Common myeloid progenitor, CD34-positive (primary cell): ENCODE measurements at regions not wholly inside any gene's neighbourhood (a gene's known extent, or its start where the extent isn't known, plus 50 kb on each side); places are given as distances from the start of the nearest gene placed in this dataset.

Experiments used
- CTCF ChIA-PET: fragments of 350-600 bp; sonication (Branson Sonifier 250); formaldehyde crosslinking; loops from one replicate; lab custom pipeline; 2021; ENCODE audit warnings: antibody characterized with exemption; lab: Charles Lee
- POLR2A ChIA-PET: fragments of 350-600 bp; sonication (Branson Sonifier 250); formaldehyde crosslinking; loops from one replicate; lab custom pipeline; 2021; ENCODE audit warnings: antibody characterized with exemption; lab: Charles Lee
- DNase-seq, 3 donors: peaks; one replicate each; pipeline versions ENCODE4 v3.0.0 to v3.0.0-alpha.2; 2013
- H3K27ac ChIP-seq, 2 experiments: 1 replicate in 1 of 2; 2 replicates in 1 of 2; pipeline ENCODE4 v1.7.0; 2013; ENCODE audit warnings: inconsistent platforms in 2 of 2, low read length in 2 of 2, mild to moderate bottlenecking in 2 of 2, low read depth in 1 of 2, moderate library complexity in 1 of 2; ENCODE audit not compliant: severe bottlenecking in 2 of 2, insufficient read depth in 1 of 2, poor library complexity in 1 of 2
- H3K27me3 ChIP-seq, 5 experiments: replicated peaks in 2 of 5; 1 replicate in 3 of 5; 2 replicates in 2 of 5; pipeline versions ENCODE4 v1.6.1 to v1.7.0; 2013; ENCODE audit warnings: low read length in 4 of 5, mild to moderate bottlenecking in 2 of 5, moderate library complexity in 2 of 5, inconsistent platforms in 1 of 5; ENCODE audit not compliant: insufficient read depth in 5 of 5, control insufficient read depth in 4 of 5
- H3K36me3 ChIP-seq, 4 experiments: 1 replicate in 2 of 4; 2 replicates in 2 of 4; pipeline versions ENCODE4 v1.6.1 to v1.7.0; 2013; ENCODE audit warnings: low read length in 3 of 4, control low read depth in 1 of 4, mild to moderate bottlenecking in 1 of 4; ENCODE audit not compliant: control insufficient read depth in 4 of 4, insufficient read depth in 4 of 4
- H3K4me1 ChIP-seq, 4 experiments: 1 replicate in 3 of 4; 2 replicates in 1 of 4; pipeline versions ENCODE4 v1.6.1 to v1.7.1; 2013; ENCODE audit warnings: low read length in 3 of 4, mild to moderate bottlenecking in 3 of 4, control low read depth in 1 of 4, inconsistent platforms in 1 of 4, moderate library complexity in 1 of 4; ENCODE audit not compliant: control insufficient read depth in 4 of 4, insufficient read depth in 4 of 4; ENCODE audit errors: control extremely low read depth in 1 of 4
- H3K4me3 ChIP-seq, 7 experiments: 1 replicate in 4 of 7; 2 replicates in 3 of 7; pipeline versions ENCODE4 v1.5.1 to v1.7.0; 2013; ENCODE audit warnings: mild to moderate bottlenecking in 7 of 7, low read length in 6 of 7, moderate library complexity in 6 of 7, inconsistent platforms in 2 of 7, low read depth in 2 of 7, control low read depth in 1 of 7; ENCODE audit not compliant: insufficient read depth in 4 of 7, control insufficient read depth in 1 of 7; ENCODE audit errors: extremely low read depth in 1 of 7
- H3K9me3 ChIP-seq, 5 experiments: 1 replicate in 4 of 5; 2 replicates in 1 of 5; pipeline versions ENCODE4 v1.6.1 to v1.7.1; 2013; ENCODE audit warnings: low read length in 4 of 5, mild to moderate bottlenecking in 2 of 5, inconsistent platforms in 1 of 5, low read depth in 1 of 5, moderate library complexity in 1 of 5; ENCODE audit not compliant: control insufficient read depth in 4 of 5, insufficient read depth in 2 of 5; ENCODE audit errors: control extremely low read depth in 1 of 5
- WGBS: methylation state at CpG from one replicate; pipeline ENCODE4 v1.1.5; 2013; ENCODE audit not compliant: insufficient coverage; 5-methylcytosine and 5-hydroxymethylcytosine counted together

- ChIA-PET CTCF (interaction anchor here (1.2 to 1.5 kb wide), 2 partner anchors 9 to 12 kb away, joined by 3 to 4 read pairs; no protein-coding TSS in a partner anchor), POLR2A (no interaction called here)
- DNase-seq, result no peak
- H3K9me3 ChIP-seq, result peaks cover 0 to 6% (median 0%) of the 10 kb centered on the region in 5 experiments
- H3K27ac ChIP-seq, result no peak overlapping the region
- H3K4me3 ChIP-seq, result no peak overlapping the region
- no peaks in the 10 kb centered on the region for H3K4me1 ChIP-seq
- WGBS, result no CpG with 5 or more reads among the region's 1 CpG
- H3K36me3 ChIP-seq, result no peaks in the 10 kb centered on the region
- H3K27me3 ChIP-seq, result no peaks in the 10 kb centered on the region
These were observed 56.0 kb upstream of the RELL1 start for GRCh38 chr4:37742149-37742548.

- ChIA-PET POLR2A (no interaction called here), CTCF (interaction anchor here (1.5 kb wide), 1 partner anchor 8 kb away, joined by 4 read pairs; no protein-coding TSS in a partner anchor)
- 100% methylated on average over 1 of the region's 4 CpGs for WGBS
These were observed 55.4 kb upstream of the RELL1 start for GRCh38 chr4:37741564-37741963.

GRCh38 chr4:37740546-37740945 is 54.4 kb upstream of the RELL1 start:
- Histone ChIP-seq H3K36me3 (no peaks in the 10 kb centered on the region), H3K9me3 (peaks cover 0 to 2% (median 0%) of the 10 kb centered on the region in 5 experiments), H3K27me3 (no peaks in the 10 kb centered on the region), H3K4me3 (no peak overlapping the region), H3K27ac (no peak overlapping the region), H3K4me1 (peaks cover 0 to 7% (median 0%) of the 10 kb centered on the region in 4 experiments)
- ChIA-PET POLR2A (no interaction called here), CTCF (no interaction called here)
- peak in 1 of 3 donors; percentile 31 for DNase-seq
- 62% methylated on average over 4 of the region's 5 CpGs for WGBS

More at GRCh38 chr4:37741564-37741963, 55.4 kb upstream of the RELL1 start:
- H3K9me3 ChIP-seq, result peaks cover 0 to 6% (median 0%) of the 10 kb centered on the region in 5 experiments
- DNase-seq, result no peak
- H3K36me3 ChIP-seq, result no peaks in the 10 kb centered on the region
- H3K4me3 ChIP-seq, result no peak overlapping the region
- H3K27ac ChIP-seq, result no peak overlapping the region
- H3K4me1 ChIP-seq, result no peaks in the 10 kb centered on the region
- no peaks in the 10 kb centered on the region for H3K27me3 ChIP-seq

- WGBS, result 80% methylated on average over 1 of the region's 4 CpGs
- ChIA-PET POLR2A (interaction anchor here (0.6 kb wide), 1 partner anchor 154 kb away, joined by 3 read pairs; no protein-coding TSS in a partner anchor), CTCF (interaction anchor here (1.2 to 2.0 kb wide), 2 partner anchors 8 to 48 kb away, joined by 3 to 6 read pairs; no protein-coding TSS in a partner anchor)
- Histone ChIP-seq H3K4me1 (peaks cover 0 to 7% (median 0%) of the 10 kb centered on the region in 4 experiments), H3K27me3 (no peaks in the 10 kb centered on the region), H3K27ac (no peak overlapping the region), H3K9me3 (no peaks in the 10 kb centered on the region), H3K36me3 (no peaks in the 10 kb centered on the region), H3K4me3 (no peak overlapping the region)
- DNase-seq, result no peak
These were observed 51.3 kb upstream of the RELL1 start for GRCh38 chr4:37737466-37737865.
